PFSK-1 (cell line): ENCODE measurements at regions not wholly inside any gene's neighbourhood (a gene's known extent, or its start where the extent isn't known, plus 50 kb on each side); places are given as distances from the start of the nearest gene placed in this dataset.

ENCODE experiments used
- POLR2AphosphoS5 ChIP-seq: IDR thresholded peaks from 2 replicates; pipeline ENCODE4 v1.6.1; 2012; ENCODE audit warnings: low read depth, mild to moderate bottlenecking, control low read depth, low read length, moderate library complexity
- TF ChIP-seq, protein P1 (sequence below), 2 experiments: IDR thresholded peaks; 2 replicates each; pipeline versions ENCODE4 v1.6.1 to v1.8.0; 2011 to 2012; ENCODE audit warnings: low read depth in 2 of 2, low read length in 2 of 2, control low read depth in 1 of 2, inconsistent platforms in 1 of 2, mild to moderate bottlenecking in 1 of 2, moderate library complexity in 1 of 2; ENCODE audit not compliant: insufficient read depth in 1 of 2

DNA sequence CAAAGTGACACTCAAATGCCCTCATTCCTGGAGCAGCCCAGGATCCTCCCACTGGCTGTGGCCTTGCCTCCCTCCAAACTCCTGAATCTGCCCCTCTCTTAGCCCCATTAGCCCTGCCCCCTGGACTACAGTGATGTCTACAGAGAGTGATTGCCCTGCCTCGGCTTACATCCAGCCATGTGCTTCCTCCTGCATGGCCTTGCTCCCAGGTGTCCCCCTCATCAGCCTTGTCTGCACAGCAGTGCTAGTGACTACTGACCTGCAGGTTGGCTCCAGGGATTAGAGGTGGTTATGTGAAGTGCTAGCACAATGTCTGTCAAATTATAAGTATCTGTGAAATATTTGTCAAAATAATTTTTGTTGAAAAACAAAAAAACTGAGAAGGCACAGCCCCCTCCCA is 259.1 kb upstream of the MYT1L start:
- TF ChIP-seq POLR2AphosphoS5, result no peak
- TF ChIP-seq, protein P1, sequence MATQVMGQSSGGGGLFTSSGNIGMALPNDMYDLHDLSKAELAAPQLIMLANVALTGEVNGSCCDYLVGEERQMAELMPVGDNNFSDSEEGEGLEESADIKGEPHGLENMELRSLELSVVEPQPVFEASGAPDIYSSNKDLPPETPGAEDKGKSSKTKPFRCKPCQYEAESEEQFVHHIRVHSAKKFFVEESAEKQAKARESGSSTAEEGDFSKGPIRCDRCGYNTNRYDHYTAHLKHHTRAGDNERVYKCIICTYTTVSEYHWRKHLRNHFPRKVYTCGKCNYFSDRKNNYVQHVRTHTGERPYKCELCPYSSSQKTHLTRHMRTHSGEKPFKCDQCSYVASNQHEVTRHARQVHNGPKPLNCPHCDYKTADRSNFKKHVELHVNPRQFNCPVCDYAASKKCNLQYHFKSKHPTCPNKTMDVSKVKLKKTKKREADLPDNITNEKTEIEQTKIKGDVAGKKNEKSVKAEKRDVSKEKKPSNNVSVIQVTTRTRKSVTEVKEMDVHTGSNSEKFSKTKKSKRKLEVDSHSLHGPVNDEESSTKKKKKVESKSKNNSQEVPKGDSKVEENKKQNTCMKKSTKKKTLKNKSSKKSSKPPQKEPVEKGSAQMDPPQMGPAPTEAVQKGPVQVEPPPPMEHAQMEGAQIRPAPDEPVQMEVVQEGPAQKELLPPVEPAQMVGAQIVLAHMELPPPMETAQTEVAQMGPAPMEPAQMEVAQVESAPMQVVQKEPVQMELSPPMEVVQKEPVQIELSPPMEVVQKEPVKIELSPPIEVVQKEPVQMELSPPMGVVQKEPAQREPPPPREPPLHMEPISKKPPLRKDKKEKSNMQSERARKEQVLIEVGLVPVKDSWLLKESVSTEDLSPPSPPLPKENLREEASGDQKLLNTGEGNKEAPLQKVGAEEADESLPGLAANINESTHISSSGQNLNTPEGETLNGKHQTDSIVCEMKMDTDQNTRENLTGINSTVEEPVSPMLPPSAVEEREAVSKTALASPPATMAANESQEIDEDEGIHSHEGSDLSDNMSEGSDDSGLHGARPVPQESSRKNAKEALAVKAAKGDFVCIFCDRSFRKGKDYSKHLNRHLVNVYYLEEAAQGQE (IDR thresholded peaks at IDR 0.05; ENCODE audit: insufficient read depth in 1 of 2, low read depth in 2 of 2, low read length in 2 of 2), result no peak
